ENCODE measurements at regions not wholly inside any gene's neighbourhood (a gene's known extent, or its start where the extent isn't known, plus 50 kb on each side); places are given as distances from the start of the nearest gene placed in this dataset.

GRCh38 chr2:194346193-194346592 lies 1310.8 kb upstream of the SLC39A10 start:
- TF ChIP-seq GMEB2 (CRISPR knock-in tag; IDR thresholded peaks at IDR 0.05; ENCODE audit: low read depth), result no peak
- TF ChIP-seq ZNF883 (CRISPR knock-in tag; IDR thresholded peaks at IDR 0.05; ENCODE audit: not compliant biosample characterization), result no peak
- TF ChIP-seq SP5 (CRISPR knock-in tag; IDR thresholded peaks at IDR 0.05; ENCODE audit: borderline replicate concordance, low read depth), result no peak
- no peak for TF ChIP-seq PBX3 (CRISPR knock-in tag; IDR thresholded peaks at IDR 0.05; ENCODE audit: borderline replicate concordance)
- TF ChIP-seq TP53 (CRISPR knock-in tag; conservative IDR thresholded peaks at IDR 0.05), result no peak
- TF ChIP-seq ZNF567 (CRISPR knock-in tag; IDR thresholded peaks at IDR 0.05; ENCODE audit: borderline replicate concordance), result no peak
- TF ChIP-seq GTF2F1 (IDR thresholded peaks at IDR 0.05; ENCODE audit: low read length), result no peak
- no peak for TF ChIP-seq ATF2 (CRISPR knock-in tag; IDR thresholded peaks at IDR 0.05)
- TF ChIP-seq HMGXB3 (CRISPR knock-in tag; IDR thresholded peaks at IDR 0.05; ENCODE audit: borderline replicate concordance), result no peak
- TF ChIP-seq ZC3H4 (CRISPR knock-in tag; IDR thresholded peaks at IDR 0.05; ENCODE audit: borderline replicate concordance), result no peak
